ENCODE measurements at regions not wholly inside any gene's neighbourhood (a gene's known extent, or its start where the extent isn't known, plus 50 kb on each side); places are given as distances from the start of the nearest gene placed in this dataset.

GRCh38 chr11:23991165-23991539 lies 505.7 kb upstream of the LUZP2 start:
- Histone ChIP-seq H3K36me3 (replicated peaks; ENCODE audit: control insufficient read depth, insufficient read depth, low read length) (no peaks in the 10 kb centered on the region), H3K4me3 (ENCODE audit: insufficient read depth, low read depth, low read length) (no peak overlapping the region), H3K27me3 (ENCODE audit: control insufficient read depth, insufficient read depth, low read length) (no peaks in the 10 kb centered on the region)
- DNase-seq: no peak

DNA sequence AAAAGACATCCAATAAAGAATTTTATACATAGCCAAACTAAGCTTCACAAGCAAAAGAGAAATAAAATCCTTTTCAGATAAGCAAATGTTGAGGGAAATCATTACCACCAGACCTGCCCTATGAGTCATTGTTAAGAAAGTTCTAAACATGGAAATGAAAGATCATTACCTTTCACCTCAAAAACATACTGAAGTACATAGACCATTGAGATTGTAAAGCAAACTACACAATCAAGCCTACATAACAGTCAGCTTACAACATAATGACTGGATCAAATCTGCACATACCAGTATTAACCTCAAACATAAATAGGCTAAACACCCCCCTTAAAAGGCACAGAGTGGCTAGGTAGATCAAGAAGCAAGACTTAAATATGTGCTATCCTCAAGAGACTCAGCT lies 501.0 kb upstream of the LUZP2 start:
- Histone ChIP-seq H3K4me3 (ENCODE audit: insufficient read depth, low read depth, low read length) (no peak overlapping the region), H3K27me3 (ENCODE audit: control insufficient read depth, insufficient read depth, low read length) (no peaks in the 10 kb centered on the region), H3K36me3 (replicated peaks; ENCODE audit: control insufficient read depth, insufficient read depth, low read length) (no peaks in the 10 kb centered on the region)
- DNase-seq: no peak

DNA sequence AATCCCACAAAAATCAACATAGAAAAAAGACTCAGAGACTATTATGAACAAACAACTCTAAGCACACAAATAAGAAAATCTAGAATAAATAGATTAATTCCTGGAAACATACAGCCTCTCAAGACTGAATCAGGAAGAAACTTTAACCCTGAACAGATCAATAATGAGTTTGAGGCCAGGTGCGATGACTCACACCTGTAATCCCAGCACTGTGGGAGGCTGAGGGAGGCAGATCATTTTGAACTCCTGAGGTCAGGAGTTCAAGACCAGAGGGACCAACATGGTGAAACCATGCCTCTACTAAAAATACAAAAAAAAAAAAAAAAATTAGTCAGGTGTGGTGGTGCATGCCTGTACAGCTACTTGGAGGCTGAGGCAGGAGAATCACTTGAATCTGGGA lies 499.5 kb upstream of the LUZP2 start:
- DNase-seq: no peak
- Histone ChIP-seq H3K4me3 (ENCODE audit: insufficient read depth, low read depth, low read length) (no peak overlapping the region), H3K36me3 (replicated peaks; ENCODE audit: control insufficient read depth, insufficient read depth, low read length) (no peaks in the 10 kb centered on the region), H3K27me3 (ENCODE audit: control insufficient read depth, insufficient read depth, low read length) (no peaks in the 10 kb centered on the region)

DNA sequence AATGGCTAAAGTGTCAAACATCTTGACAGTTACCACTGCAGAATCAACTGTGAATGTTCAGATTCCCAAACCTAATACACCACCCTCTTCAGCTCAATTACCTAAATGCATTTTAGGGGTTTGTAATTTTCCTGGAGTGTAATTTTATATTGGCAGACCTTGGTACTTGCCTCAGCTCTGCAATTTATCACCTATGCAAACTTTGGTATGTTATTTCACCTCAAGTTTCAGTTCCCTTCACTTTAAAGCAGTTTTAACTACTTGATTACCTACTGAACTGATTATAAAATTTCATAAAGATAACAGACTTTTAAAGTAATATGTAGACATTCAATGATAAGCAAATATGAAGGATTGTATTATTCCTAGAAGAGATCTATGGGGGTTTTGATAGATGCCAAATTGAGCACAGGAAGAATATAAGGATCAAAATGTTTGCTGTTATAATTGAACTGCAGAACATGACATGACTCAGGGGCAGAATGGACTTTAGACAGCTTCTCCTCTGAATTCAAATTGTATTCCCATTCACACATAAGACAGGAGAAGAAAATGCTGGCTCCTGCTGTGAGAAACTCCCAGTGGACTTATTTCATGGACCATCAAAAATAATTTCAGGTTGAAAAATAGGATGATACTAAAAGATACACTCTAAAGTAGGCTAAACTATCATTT lies 491.5 kb upstream of the LUZP2 start:
- no peak for DNase-seq
- Histone ChIP-seq H3K36me3 (replicated peaks; ENCODE audit: control insufficient read depth, insufficient read depth, low read length) (no peaks in the 10 kb centered on the region), H3K4me3 (ENCODE audit: insufficient read depth, low read depth, low read length) (no peak overlapping the region), H3K27me3 (ENCODE audit: control insufficient read depth, insufficient read depth, low read length) (no peaks in the 10 kb centered on the region)

GRCh38 chr11:24043842-24044241 lies 453.0 kb upstream of the LUZP2 start:
- no peaks in the 10 kb centered on the region for H3K36me3 ChIP-seq (replicated peaks; ENCODE audit: control insufficient read depth, insufficient read depth, low read length)
- no peak overlapping the region for H3K4me3 ChIP-seq (ENCODE audit: insufficient read depth, low read depth, low read length)
- no peak for DNase-seq
- H3K27me3 ChIP-seq (ENCODE audit: control insufficient read depth, insufficient read depth, low read length): no peaks in the 10 kb centered on the region

- Histone ChIP-seq H3K27me3 (ENCODE audit: control insufficient read depth, insufficient read depth, low read length) (no peaks in the 10 kb centered on the region), H3K4me3 (ENCODE audit: insufficient read depth, low read depth, low read length) (no peak overlapping the region), H3K36me3 (replicated peaks; ENCODE audit: control insufficient read depth, insufficient read depth, low read length) (no peaks in the 10 kb centered on the region)
- DNase-seq: no peak
Observed at GRCh38 chr11:24046731-24047130, 450.1 kb upstream of the LUZP2 start.

DNA sequence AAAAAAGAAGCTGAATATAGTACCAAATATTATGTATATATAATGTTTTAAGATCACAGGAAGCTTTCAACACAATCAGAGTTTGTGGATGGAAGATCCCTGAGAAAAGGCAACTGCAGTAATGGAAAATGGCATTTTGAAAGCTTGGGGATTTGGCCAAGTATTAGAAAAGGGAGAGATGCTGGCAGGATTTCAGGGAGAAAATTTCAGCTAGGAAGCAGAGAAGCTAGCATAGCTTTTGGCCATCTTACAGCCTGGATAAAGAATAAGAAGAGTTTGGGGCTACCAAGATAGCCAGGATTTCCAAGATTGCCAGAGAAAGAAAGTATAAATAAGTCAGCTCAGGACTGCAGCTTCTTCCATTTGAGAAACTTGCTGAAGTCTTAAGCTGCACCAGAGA lies 440.8 kb upstream of the LUZP2 start:
- H3K36me3 ChIP-seq (replicated peaks; ENCODE audit: control insufficient read depth, insufficient read depth, low read length): no peaks in the 10 kb centered on the region
- H3K4me3 ChIP-seq (ENCODE audit: insufficient read depth, low read depth, low read length): no peak overlapping the region
- no peak for DNase-seq
- H3K27me3 ChIP-seq (ENCODE audit: control insufficient read depth, insufficient read depth, low read length): no peaks in the 10 kb centered on the region

DNA sequence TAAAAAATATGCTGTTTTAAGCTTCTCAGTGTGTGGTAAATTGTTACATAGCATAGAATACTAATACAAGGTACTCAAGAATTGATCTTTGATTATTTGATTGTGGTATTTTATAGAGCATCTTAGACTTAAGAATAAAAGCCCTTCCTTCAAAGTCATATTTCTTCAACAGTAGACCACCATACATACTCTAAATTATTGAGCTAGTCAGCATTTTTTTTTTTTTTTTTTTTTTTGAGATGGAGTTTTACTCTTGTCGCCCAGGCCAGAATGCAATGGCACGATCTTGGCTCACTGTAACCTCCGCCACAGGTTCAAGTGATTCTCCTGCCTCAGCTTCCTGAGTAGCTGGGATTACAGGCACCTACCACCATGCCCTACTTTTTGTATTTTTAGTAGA lies 436.7 kb upstream of the LUZP2 start:
- Histone ChIP-seq H3K36me3 (replicated peaks; ENCODE audit: control insufficient read depth, insufficient read depth, low read length) (no peaks in the 10 kb centered on the region), H3K27me3 (ENCODE audit: control insufficient read depth, insufficient read depth, low read length) (no peaks in the 10 kb centered on the region), H3K4me3 (ENCODE audit: insufficient read depth, low read depth, low read length) (no peak overlapping the region)
- no peak for DNase-seq

- Histone ChIP-seq H3K27me3 (ENCODE audit: control insufficient read depth, insufficient read depth, low read length) (no peaks in the 10 kb centered on the region), H3K4me3 (ENCODE audit: insufficient read depth, low read depth, low read length) (no peak overlapping the region), H3K36me3 (replicated peaks; ENCODE audit: control insufficient read depth, insufficient read depth, low read length) (no peaks in the 10 kb centered on the region)
- no peak for DNase-seq
Observed at GRCh38 chr11:24064309-24064903, 432.4 kb upstream of the LUZP2 start.

DNA sequence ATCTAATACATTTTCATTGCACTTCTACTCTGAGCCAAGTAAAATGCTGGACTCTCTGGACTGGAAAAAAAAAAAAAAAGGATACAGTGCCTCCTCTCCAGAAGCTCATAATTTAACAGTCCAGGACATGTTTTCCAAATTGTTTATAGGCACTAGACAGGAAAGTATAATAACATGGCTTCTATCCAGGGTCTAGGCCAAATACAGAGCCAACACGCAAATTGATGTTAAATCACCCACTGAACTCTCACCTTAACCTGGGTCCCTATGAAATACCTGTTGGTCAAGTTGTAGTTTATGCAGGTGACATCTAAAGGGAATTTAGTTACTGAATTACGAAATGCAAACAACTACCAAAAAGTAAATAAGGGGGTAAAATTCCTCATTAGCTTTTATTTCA lies 428.7 kb upstream of the LUZP2 start:
- Histone ChIP-seq H3K36me3 (replicated peaks; ENCODE audit: control insufficient read depth, insufficient read depth, low read length) (no peaks in the 10 kb centered on the region), H3K27me3 (ENCODE audit: control insufficient read depth, insufficient read depth, low read length) (no peaks in the 10 kb centered on the region), H3K4me3 (ENCODE audit: insufficient read depth, low read depth, low read length) (no peak overlapping the region)
- no peak for DNase-seq

- H3K36me3 ChIP-seq (replicated peaks; ENCODE audit: control insufficient read depth, insufficient read depth, low read length): no peaks in the 10 kb centered on the region
- H3K27me3 ChIP-seq (ENCODE audit: control insufficient read depth, insufficient read depth, low read length): no peaks in the 10 kb centered on the region
- DNase-seq: no peak
- H3K4me3 ChIP-seq (ENCODE audit: insufficient read depth, low read depth, low read length): no peak overlapping the region
Observed at GRCh38 chr11:24070435-24070834, 426.4 kb upstream of the LUZP2 start.

DNA sequence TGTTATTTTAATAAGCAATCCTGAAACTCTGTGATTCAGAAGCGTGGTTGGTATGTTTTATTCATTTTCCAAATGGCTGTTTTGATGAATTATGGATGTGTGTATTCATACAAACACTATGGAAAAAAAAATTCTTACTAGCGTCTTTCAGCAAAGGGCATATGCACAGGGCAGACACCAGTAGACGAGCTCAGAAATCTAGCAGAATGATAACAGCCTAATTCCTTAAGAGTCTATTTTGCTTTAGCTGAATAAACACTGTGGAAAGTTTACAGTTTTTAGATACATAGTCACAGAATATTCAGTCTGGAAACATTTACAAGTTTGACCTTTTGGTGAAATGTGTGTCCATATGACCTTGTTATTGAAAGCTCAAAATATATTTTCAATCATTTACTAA lies 418.8 kb upstream of the LUZP2 start:
- H3K27me3 ChIP-seq (ENCODE audit: control insufficient read depth, insufficient read depth, low read length): no peaks in the 10 kb centered on the region
- no peak overlapping the region for H3K4me3 ChIP-seq (ENCODE audit: insufficient read depth, low read depth, low read length)
- no peak for DNase-seq
- no peaks in the 10 kb centered on the region for H3K36me3 ChIP-seq (replicated peaks; ENCODE audit: control insufficient read depth, insufficient read depth, low read length)

- H3K27me3 ChIP-seq (ENCODE audit: control insufficient read depth, insufficient read depth, low read length): no peaks in the 10 kb centered on the region
- no peak for DNase-seq
- no peak overlapping the region for H3K4me3 ChIP-seq (ENCODE audit: insufficient read depth, low read depth, low read length)
- no peaks in the 10 kb centered on the region for H3K36me3 ChIP-seq (replicated peaks; ENCODE audit: control insufficient read depth, insufficient read depth, low read length)
Observed at GRCh38 chr11:24082241-24082640, 414.6 kb upstream of the LUZP2 start.

- Histone ChIP-seq H3K36me3 (replicated peaks; ENCODE audit: control insufficient read depth, insufficient read depth, low read length) (no peaks in the 10 kb centered on the region), H3K4me3 (ENCODE audit: insufficient read depth, low read depth, low read length) (no peak overlapping the region), H3K27me3 (ENCODE audit: control insufficient read depth, insufficient read depth, low read length) (no peaks in the 10 kb centered on the region)
- no peak for DNase-seq
Observed at GRCh38 chr11:24082860-24083259, 414.0 kb upstream of the LUZP2 start.

GRCh38 chr11:24084956-24085355 lies 411.9 kb upstream of the LUZP2 start:
- Histone ChIP-seq H3K36me3 (replicated peaks; ENCODE audit: control insufficient read depth, insufficient read depth, low read length) (no peaks in the 10 kb centered on the region), H3K4me3 (ENCODE audit: insufficient read depth, low read depth, low read length) (no peak overlapping the region), H3K27me3 (ENCODE audit: control insufficient read depth, insufficient read depth, low read length) (no peaks in the 10 kb centered on the region)
- DNase-seq: no peak

DNA sequence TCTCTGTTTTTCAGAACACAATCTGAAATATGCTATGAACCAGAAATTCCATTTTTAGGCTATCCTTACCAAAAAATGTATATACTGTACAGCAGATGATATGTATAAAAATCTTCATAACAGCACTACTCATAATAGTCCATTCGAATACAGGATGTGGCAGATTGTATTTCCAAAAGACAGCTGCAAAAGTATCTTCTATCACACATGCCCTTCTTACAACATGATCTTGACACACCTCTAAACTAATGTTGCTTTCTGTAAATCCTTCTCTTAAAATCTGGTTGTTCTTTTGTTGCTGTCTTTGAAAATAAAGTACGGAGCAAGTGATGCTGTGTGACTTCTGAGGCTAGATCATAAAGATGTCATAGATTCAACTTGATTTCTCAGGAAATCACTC lies 409.9 kb upstream of the LUZP2 start:
- H3K4me3 ChIP-seq (ENCODE audit: insufficient read depth, low read depth, low read length): no peak overlapping the region
- no peak for DNase-seq
- no peaks in the 10 kb centered on the region for H3K36me3 ChIP-seq (replicated peaks; ENCODE audit: control insufficient read depth, insufficient read depth, low read length)
- H3K27me3 ChIP-seq (ENCODE audit: control insufficient read depth, insufficient read depth, low read length): no peaks in the 10 kb centered on the region

Measured in H7 (cell line).